HFFc6 (cell line): ENCODE measurements at regions not wholly inside any gene's neighbourhood (a gene's known extent, or its start where the extent isn't known, plus 50 kb on each side); places are given as distances from the start of the nearest gene placed in this dataset.
"Not testable (repeated sequence)": the region's sequence is repeated elsewhere in the genome, so short reads cannot be mapped to it uniquely, and the experiment has no call there.

Source experiments
- DNase-seq: peaks from one replicate; pipeline ENCODE4 v3.0.0-alpha.2; 2018
- H3K27ac Mint-ChIP-seq: 2 replicates; pipeline ENCODE4 v1.8.0; 2020; ENCODE audit warnings: mild to moderate bottlenecking, mixed read lengths
- H3K27me3 Mint-ChIP-seq: 2 replicates; pipeline ENCODE4 v1.8.0; 2021; ENCODE audit warnings: mild to moderate bottlenecking, moderate library complexity, mixed read lengths; ENCODE audit not compliant: insufficient read depth
- H3K36me3 Mint-ChIP-seq: 2 replicates; pipeline ENCODE4 v1.8.0; 2021; ENCODE audit warnings: low read depth, mixed read lengths
- H3K4me1 Mint-ChIP-seq: 2 replicates; pipeline ENCODE4 v1.8.0; 2020; ENCODE audit warnings: low read depth, mixed read lengths
- H3K4me3 Mint-ChIP-seq: 2 replicates; pipeline ENCODE4 v1.8.0; 2020; ENCODE audit warnings: mild to moderate bottlenecking, moderate library complexity, mixed read lengths
- H3K9me3 Mint-ChIP-seq: 2 replicates; pipeline ENCODE4 v1.8.0; 2020; ENCODE audit warnings: mild to moderate bottlenecking, mixed read lengths
- TF ChIP-seq, protein P1 (sequence below): fragments of 200-600 bp; sonication (generic); IDR thresholded peaks from 2 replicates; pipeline ENCODE4 v1.5.0; 2021; ENCODE audit warnings: antibody characterized with exemption, mild to moderate bottlenecking

GRCh38 chr7:156360835-156361234 is 279.7 kb upstream of the RNF32 start:
- Mint-ChIP-seq H3K4me3 (no peak overlapping the region), H3K36me3 (no peaks in the 10 kb centered on the region; the same call in 1 of the 2 replicates), H3K4me1 (no peaks in the 10 kb centered on the region), H3K27ac (no peak overlapping the region), H3K27me3 (peaks cover 2% of the 10 kb centered on the region), H3K9me3 (peaks cover 87% of the 10 kb centered on the region)
- DNase-seq: no peak
- TF ChIP-seq, protein P1, sequence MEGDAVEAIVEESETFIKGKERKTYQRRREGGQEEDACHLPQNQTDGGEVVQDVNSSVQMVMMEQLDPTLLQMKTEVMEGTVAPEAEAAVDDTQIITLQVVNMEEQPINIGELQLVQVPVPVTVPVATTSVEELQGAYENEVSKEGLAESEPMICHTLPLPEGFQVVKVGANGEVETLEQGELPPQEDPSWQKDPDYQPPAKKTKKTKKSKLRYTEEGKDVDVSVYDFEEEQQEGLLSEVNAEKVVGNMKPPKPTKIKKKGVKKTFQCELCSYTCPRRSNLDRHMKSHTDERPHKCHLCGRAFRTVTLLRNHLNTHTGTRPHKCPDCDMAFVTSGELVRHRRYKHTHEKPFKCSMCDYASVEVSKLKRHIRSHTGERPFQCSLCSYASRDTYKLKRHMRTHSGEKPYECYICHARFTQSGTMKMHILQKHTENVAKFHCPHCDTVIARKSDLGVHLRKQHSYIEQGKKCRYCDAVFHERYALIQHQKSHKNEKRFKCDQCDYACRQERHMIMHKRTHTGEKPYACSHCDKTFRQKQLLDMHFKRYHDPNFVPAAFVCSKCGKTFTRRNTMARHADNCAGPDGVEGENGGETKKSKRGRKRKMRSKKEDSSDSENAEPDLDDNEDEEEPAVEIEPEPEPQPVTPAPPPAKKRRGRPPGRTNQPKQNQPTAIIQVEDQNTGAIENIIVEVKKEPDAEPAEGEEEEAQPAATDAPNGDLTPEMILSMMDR: no peak

DNA sequence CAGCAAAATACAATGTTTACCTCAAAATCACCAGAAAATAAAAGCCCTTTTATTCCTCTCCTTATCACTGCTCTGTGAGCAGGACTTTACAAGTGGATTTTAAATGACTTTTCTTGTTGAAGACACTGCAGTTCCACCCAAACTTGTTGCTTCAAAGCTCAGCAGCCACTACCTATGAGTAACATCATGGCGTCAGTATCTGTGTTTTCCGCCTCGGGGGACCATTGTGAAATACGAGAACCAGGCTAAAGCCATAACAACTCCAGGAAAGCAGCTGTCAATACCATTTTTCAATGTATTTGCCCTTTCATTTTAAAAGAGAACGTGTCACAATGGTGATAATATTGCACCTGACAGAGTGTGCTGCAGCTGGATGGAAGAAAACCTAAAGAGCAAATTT is 284.0 kb upstream of the RNF32 start:
- Mint-ChIP-seq H3K27ac (no peak overlapping the region), H3K36me3 (no peaks in the 10 kb centered on the region), H3K4me1 (no peaks in the 10 kb centered on the region), H3K4me3 (no peak overlapping the region), H3K9me3 (peaks cover 50% of the 10 kb centered on the region), H3K27me3 (peaks cover 5% of the 10 kb centered on the region)
- TF ChIP-seq, protein P1: no peak
- no peak for DNase-seq

DNA sequence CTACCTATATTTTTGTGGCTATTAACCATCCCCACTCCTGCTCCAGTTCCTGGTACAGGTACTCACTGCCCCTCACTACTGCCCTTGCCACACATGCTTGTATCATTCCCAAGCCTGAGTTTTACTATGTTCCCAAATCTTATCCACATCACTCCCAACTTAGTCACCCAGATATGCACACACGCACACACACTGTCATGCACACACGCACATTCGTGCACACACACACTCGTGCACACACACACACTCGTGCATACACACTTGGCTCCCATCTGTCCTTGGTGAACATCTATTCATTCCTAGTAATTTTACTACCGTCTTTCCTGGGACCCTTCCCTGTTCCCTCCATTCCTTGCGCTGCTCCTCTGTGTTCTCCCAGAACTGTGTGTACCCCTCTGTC is 287.2 kb upstream of the RNF32 start:
- TF ChIP-seq, protein P1: no peak
- H3K27me3 Mint-ChIP-seq: peaks cover 5% of the 10 kb centered on the region
- no peak for DNase-seq
- no peaks in the 10 kb centered on the region for H3K36me3 Mint-ChIP-seq
- H3K27ac Mint-ChIP-seq: no peak overlapping the region
- peaks cover 41% of the 10 kb centered on the region for H3K9me3 Mint-ChIP-seq
- no peak overlapping the region for H3K4me3 Mint-ChIP-seq
- H3K4me1 Mint-ChIP-seq: no peaks in the 10 kb centered on the region

GRCh38 chr7:156347703-156348248 is 292.8 kb upstream of the RNF32 start:
- peaks cover 38% of the 10 kb centered on the region for H3K9me3 Mint-ChIP-seq
- not testable (repeated sequence) for H3K4me1 Mint-ChIP-seq, DNase-seq, H3K4me3 Mint-ChIP-seq, H3K27me3 Mint-ChIP-seq, H3K36me3 Mint-ChIP-seq, H3K27ac Mint-ChIP-seq

DNA sequence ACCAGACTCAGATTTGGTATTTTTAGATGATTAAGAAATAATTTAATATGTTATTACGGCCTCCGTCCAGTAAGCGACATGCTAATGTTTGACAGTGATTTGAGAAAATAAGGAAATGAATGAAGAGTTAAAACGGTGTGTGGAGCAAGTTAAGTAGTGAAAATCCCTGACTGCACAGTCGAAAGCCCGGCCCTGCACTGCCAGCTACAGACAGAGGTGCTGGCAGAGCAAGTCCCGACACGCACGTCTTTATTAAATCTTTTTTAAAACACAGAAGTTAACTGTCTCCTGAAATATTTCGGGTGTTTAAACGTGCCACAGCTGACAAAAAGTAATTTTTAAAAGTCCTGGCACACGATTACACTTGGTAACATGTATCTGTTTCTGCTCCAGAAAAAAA is 293.4 kb upstream of the RNF32 start:
- peaks cover 40% of the 10 kb centered on the region for H3K9me3 Mint-ChIP-seq
- H3K4me3 Mint-ChIP-seq: no peak overlapping the region
- DNase-seq: no peak
- no peaks in the 10 kb centered on the region; the same call in 1 of the 2 replicates for H3K27me3 Mint-ChIP-seq
- TF ChIP-seq, protein P1: no peak
- no peaks in the 10 kb centered on the region for H3K4me1 Mint-ChIP-seq
- H3K36me3 Mint-ChIP-seq: no peaks in the 10 kb centered on the region
- H3K27ac Mint-ChIP-seq: no peak overlapping the region

DNA sequence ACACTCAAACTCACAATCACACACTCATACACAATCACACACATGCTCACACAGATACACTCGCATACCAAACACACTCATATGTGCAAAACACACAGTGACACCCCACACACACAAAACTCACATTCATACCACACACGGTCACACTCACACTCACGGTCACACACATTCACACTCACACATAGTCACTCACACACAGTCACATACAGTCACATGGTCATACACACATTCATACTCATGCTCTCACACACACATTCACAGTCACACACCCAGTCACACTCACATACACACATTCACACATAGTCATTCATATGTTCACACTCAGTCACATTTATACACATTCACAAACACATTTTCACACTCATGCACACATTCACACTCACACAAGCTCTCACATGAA is 296.0 kb upstream of the RNF32 start:
- Mint-ChIP-seq H3K36me3 (no peaks in the 10 kb centered on the region), H3K4me1 (no peaks in the 10 kb centered on the region), H3K9me3 (peaks cover 33% of the 10 kb centered on the region), H3K4me3 (no peak overlapping the region), H3K27me3 (no peaks in the 10 kb centered on the region; the same call in 1 of the 2 replicates), H3K27ac (no peak overlapping the region)
- no peak for DNase-seq
- TF ChIP-seq, protein P1: no peak
